IPS DF 4.7 (cell line): ENCODE measurements at regions not wholly inside any gene's neighbourhood (a gene's known extent, or its start where the extent isn't known, plus 50 kb on each side); places are given as distances from the start of the nearest gene placed in this dataset.
A peak's percentile ranks its signal among the peaks of the same experiment; 100 is the strongest.

Experiments used
- DNase-seq: peaks from one replicate; pipeline ENCODE4 v3.0.0-alpha.2; 2013; ENCODE audit warnings: low spot score; ENCODE audit errors: extremely low read depth

GRCh38 chr4:8774071-8774470 is 97.6 kb downstream of the HMX1 start:
- no peak for DNase-seq

DNA sequence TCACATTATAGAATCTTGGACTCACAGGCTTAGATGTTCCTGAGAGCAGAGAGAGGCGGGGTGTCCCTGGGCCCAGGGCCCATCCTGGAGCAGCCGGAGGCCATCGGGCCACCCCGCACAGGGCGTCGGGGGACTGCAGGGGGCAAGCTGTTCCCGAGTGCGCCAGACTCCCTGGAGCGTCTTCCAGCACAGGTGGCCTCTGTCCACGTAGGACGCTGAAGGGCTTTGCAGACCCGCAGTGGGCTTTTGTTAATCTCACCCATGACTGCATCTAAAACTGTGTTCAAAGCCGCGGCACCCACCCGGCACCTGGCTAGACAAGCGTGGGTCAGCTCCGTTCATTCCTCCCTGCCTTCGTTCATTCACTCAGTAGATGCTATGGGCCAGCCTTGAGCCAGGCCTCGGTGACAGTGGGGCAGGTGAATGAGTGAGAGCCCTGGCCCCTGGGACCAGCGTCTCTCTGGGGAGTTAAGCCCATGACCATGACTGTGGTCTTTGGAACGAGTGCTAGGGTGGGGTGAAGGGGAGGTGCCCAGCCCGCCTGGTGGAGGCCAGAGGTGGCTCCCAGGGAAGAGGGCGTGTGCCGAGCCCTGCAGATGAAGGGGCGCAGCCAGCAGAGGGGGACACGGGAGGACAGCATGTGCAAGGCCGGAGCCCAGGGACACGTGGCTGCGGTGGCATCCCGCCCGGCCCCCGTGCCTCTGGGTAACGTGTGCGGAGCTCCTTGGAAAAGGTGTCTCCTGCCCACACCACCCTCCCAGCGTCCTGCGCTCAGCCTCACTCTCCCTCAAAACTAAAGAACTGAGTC is 98.3 kb downstream of the HMX1 start:
- no peak for DNase-seq

GRCh38 chr4:8772499-8773123 is 99.0 kb downstream of the HMX1 start:
- DNase-seq, result no peak

DNA sequence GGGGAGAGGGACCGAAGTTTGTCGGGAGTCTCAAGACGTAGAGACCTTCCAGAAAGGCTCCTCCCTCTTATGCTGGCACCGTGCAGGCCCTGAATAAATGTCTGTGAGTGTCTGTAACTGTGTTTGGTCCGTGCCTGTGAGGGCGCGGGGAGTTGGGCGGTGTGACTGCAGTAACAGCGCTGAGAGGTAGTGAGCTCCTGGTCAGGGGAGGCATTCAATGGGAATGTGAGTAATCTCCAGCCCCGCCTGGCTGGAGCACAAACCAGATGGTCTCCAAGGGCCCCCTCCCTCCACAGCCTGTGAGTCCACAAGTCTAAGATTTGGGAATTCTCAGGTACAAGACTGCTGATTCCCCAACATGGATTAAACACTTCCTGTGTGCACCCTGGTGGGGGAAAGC is 100.0 kb downstream of the HMX1 start:
- DNase-seq, result no peak

DNA sequence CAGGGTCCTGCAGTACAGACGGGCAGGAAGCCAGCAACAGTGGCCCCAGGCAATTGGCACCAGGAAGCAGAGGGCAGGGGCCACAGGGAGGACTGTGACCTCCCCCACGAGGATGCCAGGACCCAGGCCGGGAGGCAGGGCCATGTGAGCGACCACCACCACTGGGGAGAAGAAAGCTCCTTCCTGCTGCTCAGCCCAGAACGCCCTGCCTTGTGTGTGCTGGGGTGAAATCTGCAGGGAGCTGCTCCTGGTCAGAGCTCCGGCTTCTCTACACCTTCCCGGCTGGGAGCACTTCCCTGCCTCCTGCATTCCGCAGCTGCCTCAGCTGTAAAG is 100.4 kb downstream of the HMX1 start:
- peak; percentile 5 for DNase-seq

GRCh38 chr4:8770518-8771257 is 101.0 kb downstream of the HMX1 start:
- DNase-seq, result no peak

DNA sequence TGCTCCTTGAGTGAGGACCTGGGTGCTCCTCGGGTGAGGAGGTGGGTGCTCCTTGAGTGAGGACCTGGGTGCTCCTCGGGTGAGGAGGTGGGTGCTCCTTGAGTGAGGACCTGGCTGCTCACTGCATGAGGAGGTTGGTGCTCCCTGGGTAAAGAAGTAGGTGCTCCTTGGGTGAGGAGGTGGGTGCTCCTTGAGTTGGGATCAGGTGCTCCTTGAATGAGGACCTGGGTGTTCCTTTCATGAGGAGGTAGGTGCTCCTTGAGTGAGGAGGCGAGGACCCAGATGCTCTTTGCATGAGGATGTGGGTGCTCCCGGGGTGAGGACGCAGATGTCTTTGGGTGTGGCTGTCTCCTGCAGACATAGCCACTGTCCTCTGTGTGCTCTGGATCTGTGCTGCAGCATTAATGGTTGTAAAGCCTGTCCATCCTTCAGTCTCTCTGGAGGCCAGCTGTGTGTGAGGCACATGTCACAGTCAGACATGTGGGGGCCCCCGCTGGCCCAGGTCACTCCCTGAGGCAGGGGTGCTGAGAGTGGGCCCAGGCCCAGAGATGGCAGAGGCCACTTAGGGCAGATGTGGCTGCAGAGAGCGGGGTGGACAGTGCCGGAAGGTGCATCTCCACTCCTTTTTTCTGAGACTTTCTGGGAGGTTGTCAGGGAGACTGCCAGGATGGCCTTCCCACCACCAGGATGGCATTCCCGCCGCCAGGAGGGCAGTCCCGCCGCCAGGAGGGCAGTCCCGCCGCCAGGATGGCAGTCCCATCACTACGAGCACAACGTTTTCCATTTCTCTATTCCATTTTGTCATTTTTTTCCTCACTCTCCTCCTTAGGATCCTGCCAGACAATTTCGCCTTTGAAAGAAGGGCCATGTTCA is 101.8 kb downstream of the HMX1 start:
- DNase-seq, result no peak

- DNase-seq, result no peak
Observed at GRCh38 chr4:8768357-8768999, 103.2 kb downstream of the HMX1 start.

DNA sequence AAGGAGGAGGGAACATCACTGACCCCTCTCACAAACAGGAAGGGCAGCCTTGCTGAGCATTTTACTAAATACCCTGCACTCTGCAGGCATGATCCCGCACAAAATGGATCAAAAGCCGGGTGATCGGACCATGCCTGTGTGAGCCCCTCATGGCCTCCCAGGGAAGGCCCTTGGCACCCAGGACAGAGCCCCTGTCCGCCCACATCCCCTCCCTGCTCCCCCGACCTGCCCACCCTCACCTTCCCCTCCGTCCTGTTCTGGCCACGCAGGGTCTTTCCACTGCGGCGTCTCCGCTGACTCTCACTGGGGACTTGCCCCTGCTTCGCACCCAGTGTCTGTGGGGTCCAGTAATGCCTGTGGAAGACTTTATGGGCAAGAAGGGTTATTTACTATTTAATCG is 105.0 kb downstream of the HMX1 start:
- no peak for DNase-seq

DNA sequence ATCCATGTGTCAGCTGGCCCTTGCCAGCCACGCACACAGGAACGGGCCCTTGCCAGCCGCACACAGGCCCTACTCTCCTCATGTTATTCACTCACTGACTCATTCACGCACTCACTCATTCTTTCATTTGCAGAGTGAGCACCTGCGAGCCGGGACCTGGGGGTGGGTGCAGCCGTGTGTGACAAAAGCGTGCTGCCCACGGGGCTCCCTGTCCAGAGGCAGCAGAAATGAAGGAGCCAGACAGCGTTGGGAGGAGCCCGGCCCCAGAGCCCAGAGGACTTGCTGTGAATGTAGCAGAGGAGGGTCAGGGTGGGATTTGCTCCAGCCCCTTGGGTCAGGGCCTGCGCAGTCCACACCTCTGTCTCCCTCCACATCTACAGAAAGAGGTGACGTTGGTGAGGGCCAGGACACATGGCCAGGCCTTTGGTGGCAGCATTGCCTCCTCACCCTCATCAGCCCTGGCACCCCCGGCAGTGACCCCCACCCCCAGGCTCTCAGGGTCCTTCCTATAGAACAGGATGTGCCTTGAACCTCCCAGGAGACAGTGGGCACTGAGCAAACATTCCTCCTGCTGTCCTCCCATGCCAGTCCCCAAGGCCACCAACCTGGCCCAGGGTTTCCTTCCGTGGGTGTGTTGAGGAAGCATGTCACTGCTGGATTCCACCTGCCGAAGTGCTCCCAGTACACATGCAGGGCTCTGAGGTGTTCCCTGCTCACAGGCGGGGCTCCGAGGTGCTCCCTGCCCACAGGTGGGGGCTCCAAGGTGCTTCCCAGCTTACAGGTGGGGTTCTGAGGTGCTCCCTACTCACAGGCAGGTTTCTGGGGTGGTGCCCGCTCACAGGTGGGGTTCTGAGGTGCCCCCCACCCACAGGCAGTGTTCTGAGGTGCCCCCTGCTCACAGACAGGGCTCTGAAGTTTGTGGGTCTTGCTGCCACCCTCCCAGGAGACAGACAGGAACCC is 105.7 kb downstream of the HMX1 start:
- DNase-seq, result no peak

GRCh38 chr4:8765084-8765483 is 106.6 kb downstream of the HMX1 start:
- no peak for DNase-seq

GRCh38 chr4:8763966-8764901 is 107.4 kb downstream of the HMX1 start:
- no peak for DNase-seq

DNA sequence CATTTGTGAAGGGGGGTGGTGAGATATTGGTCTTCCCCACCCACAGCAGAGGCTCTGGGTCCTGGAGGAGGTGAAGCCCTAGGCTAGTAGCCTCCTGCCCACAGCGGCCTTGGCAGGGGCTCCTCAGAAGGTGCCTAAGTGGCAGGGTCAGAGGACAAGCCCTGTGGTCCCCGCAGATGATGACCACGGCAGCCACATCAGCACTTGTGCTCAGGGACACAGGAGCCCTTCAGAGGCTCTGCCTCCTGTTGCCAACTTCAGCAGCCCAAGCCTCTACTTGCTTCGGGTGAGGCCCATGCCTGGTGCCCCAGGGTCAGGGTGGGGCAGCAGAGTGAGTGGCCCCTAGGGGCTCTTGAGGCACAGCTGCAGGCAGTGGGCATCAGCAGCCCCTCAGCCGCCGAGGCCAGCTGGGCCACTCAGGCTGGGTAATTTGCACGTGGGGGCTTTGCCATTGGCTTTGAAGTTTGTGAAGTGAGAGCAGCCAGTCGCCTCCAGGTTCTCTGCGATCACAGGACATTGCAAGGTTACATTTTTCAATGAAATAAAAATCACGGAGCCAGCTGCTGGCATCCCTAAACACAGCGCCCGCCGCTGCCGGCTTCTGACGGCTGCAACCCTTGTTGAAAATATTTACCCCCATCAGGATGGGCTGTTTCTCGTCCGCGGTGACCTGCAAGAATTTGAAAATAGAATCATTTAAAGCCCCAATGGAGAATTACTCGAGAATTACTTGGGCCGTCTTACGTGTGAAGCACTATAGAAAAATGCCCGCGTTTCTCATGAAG is 108.5 kb downstream of the HMX1 start:
- DNase-seq, result no peak

- no peak for DNase-seq
Observed at GRCh38 chr4:8762356-8762755, 109.3 kb downstream of the HMX1 start.

DNA sequence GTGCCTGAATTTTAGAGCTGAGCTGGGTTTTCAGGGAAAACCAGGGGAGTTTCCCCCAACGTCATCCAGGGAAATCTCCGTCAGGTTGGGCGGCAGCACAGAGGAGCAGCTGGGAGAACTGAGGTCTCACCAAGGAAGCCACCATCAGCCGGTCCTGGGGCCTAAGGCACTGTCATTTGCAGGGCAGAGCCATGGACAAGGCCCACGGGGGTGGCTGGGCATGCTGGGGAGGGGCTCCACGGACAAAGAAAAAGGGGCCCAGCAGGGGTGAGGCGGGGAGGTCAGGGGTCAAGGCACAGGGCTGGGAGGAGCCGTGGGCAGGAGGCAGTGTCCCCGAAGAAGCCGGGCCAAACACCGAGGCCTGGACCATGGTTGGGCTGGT is 109.8 kb downstream of the HMX1 start:
- DNase-seq, result no peak

DNA sequence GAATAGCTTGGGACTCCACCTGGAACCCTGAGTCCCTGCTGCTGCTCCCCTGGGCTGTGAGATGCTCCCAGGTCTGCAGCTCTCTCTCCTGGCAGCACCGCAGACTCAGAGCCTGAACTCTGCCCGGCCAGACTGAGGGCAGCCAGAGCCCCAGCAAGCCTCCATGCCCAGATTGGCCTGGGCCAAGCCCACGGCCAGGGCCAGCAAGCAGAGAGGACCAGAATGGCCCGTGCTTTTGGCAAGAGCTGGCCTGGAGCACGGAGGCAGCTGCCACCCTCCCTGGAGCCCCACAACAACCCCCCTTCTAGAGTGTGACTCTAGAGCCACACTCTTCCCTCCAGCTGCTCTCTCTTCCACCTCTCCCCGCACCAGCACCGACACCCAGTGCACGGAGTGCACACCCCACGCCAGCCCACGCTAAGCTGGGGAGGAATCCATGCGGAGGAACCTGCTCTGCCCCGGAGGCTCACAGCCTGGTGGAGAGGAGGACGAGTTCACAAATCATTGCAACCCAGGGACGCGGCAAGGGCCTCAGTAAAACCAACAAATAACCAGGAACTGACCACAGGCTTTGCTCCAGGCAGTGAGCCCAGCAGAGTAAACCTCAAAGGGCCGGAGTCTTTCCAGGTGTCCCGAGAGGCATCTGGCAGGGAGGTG is 110.3 kb downstream of the HMX1 start:
- no peak for DNase-seq

- no peak for DNase-seq
Observed at GRCh38 chr4:8760561-8760960, 111.1 kb downstream of the HMX1 start.

GRCh38 chr4:8759987-8760386 is 111.7 kb downstream of the HMX1 start:
- no peak for DNase-seq
